Adrenal gland (tissue), 5 donors: ENCODE measurements at regions not wholly inside any gene's neighbourhood (a gene's known extent, or its start where the extent isn't known, plus 50 kb on each side); places are given as distances from the start of the nearest gene placed in this dataset.

Experiments
- POLR2A ChIP-seq, 2 donors: fragments of 450-650 bp; IDR thresholded peaks; one replicate each; pipeline ENCODE4 v1.6.1; 2017; ENCODE audit warnings: antibody characterized with exemption in 2 of 2, mild to moderate bottlenecking in 2 of 2, moderate library complexity in 1 of 2
- TF ChIP-seq, protein P1 (sequence below), 6 experiments: fragments of 450-650 bp in 4 of 6; fragments of 200-600 bp in 2 of 6; sonication (generic) in 1 of 6; IDR thresholded peaks; 1 replicate in 5 of 6; 2 replicates in 1 of 6; pipeline versions ENCODE4 v1.5.1 to v1.8.0; 2016 to 2021; ENCODE audit warnings: antibody characterized with exemption in 6 of 6, mild to moderate bottlenecking in 2 of 6, moderate library complexity in 1 of 6
- donor health status: DM: no; HTN: no; CAD: no.

DNA sequence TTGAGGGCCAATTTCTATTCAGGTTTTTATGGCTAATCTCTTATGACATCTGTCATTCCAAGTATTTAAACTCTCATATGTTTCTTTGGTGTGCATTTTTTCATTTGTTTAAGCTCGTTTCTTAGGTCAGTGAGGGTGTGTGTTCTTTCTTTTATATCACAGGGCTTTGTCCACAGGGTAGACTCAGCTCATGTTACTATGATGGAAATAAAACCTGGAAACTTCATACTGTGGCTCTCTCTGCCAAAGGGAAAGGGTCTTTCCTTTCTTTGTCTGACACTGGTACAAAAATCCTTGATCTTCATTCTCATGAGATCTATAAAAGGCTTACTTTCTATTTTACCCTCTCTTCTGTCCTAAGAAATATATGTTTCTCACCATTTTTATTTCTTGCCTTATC lies 129.6 kb upstream of the SP8 start:
- TF ChIP-seq, protein P1, sequence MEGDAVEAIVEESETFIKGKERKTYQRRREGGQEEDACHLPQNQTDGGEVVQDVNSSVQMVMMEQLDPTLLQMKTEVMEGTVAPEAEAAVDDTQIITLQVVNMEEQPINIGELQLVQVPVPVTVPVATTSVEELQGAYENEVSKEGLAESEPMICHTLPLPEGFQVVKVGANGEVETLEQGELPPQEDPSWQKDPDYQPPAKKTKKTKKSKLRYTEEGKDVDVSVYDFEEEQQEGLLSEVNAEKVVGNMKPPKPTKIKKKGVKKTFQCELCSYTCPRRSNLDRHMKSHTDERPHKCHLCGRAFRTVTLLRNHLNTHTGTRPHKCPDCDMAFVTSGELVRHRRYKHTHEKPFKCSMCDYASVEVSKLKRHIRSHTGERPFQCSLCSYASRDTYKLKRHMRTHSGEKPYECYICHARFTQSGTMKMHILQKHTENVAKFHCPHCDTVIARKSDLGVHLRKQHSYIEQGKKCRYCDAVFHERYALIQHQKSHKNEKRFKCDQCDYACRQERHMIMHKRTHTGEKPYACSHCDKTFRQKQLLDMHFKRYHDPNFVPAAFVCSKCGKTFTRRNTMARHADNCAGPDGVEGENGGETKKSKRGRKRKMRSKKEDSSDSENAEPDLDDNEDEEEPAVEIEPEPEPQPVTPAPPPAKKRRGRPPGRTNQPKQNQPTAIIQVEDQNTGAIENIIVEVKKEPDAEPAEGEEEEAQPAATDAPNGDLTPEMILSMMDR (IDR thresholded peaks at IDR 0.05) = no peak
- TF ChIP-seq POLR2A (IDR thresholded peaks at IDR 0.05) = no peak
